ENCODE measurements at regions not wholly inside any gene's neighbourhood (a gene's known extent, or its start where the extent isn't known, plus 50 kb on each side); places are given as distances from the start of the nearest gene placed in this dataset.
A peak's percentile ranks its signal among the peaks of the same experiment; 100 is the strongest.
"Not testable (repeated sequence)": the region's sequence is repeated elsewhere in the genome, so short reads cannot be mapped to it uniquely, and the experiment has no call there.

DNA sequence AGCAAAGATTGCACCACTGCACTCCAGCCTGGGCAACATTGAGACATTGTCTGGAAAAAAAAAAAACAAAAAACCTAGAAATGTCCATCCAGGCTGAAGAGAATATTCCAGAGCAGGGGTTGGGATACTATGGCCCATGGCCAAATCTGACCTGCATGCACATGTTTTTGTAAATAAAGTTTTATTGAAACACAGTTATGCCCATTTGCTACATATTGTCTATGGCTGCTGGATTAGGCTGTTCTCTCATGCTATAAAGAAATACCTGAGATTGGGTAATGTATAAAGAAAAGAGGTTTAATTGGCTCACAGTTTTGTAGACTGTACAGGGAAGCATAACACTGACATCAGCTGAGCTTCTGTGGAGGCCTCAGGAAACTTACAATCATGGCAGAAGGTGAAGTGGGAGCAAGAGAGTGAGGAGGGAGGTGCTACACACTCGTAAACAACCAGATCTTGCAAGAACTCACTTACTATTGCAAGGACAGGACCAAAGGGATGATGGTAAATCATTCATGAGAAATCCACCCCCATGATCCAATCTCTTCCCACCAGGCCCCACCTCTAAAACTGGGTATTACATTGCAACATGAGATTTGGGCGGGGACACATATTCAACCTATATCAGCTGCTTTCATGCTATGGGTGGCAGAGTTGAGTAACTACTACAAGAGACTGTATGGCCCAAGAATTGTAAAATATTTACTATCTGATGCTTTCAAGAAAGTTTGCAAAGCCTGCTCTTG lies 137.8 kb upstream of the ROPN1B start:
- not testable (repeated sequence) for DNase-seq

DNA sequence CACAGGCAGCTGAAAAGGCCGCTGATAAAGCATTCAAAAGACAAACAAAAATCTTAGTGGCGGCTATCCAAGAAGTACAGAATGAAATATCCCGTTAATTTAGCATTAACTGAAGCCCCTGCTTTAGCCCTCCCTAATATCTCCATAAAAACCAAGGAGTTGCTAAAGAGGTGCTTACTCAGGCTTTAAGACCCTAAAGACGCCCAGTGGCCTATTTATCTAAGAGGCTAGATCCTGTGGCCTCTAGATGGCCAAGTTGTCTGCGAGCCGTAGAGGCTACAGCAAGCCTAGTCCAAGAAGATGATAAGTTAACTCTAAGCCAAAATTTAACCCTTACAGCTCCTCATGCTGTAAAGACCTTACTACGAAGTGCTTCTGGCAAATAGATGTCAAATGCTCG lies 133.4 kb upstream of the ROPN1B start:
- DNase-seq, result not testable (repeated sequence)

DNA sequence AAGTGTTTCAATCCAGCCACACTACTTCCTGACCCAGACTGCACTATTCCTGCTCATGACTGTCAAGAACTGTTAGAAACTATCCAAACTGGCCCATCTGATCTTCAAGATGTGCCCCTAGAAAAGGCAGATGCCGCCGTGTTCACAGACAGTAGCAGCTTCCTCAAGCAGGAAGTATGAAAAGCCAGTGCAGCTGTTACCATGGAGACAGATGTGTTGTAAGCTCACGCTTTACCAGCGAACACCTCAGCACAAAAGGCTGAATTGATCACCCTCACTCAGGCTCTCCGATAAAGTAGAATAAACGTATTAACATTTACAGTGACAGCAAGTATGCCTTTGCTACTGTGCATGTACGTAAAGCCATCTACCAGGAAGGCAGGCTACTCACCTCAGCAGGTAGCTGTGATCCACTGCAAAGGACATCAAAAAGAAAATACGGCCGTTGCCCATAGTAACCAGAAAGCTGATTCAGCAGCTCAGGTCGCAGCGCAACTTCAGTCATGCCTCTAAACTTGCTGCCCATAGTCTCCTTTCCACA lies 132.9 kb upstream of the ROPN1B start:
- DNase-seq, result peak; percentile 31

DNA sequence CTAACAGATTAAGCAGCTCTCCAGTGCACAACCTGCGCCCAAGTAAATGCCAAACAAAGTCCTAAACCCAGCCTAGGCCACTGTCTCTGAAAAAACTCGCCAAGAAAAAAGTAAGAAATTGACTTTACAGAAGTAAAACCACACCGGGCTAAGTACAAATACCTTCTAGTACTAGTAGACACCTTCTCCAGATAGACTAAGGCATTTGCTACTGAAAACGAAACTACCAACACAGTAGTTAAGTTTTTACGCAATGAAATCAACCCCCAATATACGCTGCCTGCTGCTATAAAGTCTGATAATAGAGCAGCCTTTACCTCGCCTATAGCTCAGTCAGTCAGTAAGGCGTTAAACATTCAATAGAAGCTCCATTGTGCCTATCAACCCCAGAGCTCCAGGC lies 132.2 kb upstream of the ROPN1B start:
- not testable (repeated sequence) for DNase-seq

DNA sequence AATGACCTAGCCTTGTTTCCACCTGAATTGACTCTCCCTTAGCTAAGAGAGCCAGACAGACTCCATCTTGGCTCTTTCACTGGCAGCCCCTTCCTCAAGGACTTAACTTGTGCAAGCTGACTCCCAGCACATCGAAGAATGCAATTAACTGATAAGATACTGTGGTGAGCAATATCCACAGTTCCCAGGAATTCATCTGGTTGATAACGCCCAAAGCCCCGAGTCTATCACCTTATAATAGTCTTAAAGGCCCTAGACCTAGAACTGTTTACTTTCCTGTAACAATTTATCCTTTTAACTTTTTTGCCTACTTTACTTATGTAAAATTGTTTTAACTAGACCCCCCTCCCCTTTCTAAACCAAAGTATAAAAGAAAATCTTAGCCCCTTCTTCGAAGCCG lies 130.1 kb upstream of the ROPN1B start:
- not testable (repeated sequence) for DNase-seq

DNA sequence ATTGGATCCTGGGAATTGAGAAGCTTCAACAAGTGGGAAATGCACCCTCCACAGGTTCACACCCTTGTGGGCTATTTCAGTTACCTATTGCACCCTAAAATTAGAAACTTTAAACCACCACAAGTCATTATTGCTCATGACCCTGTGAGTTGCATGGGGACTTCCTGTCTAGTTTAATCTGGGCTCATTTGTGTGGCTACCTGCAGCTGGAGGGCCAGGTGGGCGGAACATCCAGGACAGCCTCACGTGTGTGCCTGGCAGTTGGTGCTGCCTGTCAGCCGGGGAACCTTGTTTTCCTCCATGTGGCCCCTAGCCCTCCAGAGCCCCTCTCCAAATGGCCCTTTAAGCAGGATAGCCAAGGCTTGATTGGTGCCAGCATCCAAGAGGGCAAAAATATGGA lies 128.5 kb upstream of the ROPN1B start:
- DNase-seq, result not testable (repeated sequence)

DNA sequence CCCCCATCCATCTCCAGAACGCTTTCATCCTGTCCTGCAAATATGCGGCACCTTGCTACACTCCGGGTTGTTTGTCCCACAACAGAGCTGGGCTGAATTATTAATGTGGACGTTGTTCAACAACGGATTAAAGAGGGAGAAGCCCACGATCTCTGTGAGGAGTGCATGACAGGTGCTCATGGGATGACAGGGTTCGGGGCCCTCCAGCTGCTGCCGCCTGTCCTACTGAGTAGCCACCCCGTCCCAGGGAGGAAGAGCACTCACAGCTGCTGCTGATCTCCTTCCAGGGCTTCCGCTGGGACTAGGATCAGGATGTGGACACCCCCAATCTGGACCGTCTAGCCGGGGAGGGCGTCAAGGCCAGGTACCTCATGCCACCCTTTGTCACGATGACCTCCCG lies 121.0 kb upstream of the ROPN1B start:
- not testable (repeated sequence) for DNase-seq

DNA sequence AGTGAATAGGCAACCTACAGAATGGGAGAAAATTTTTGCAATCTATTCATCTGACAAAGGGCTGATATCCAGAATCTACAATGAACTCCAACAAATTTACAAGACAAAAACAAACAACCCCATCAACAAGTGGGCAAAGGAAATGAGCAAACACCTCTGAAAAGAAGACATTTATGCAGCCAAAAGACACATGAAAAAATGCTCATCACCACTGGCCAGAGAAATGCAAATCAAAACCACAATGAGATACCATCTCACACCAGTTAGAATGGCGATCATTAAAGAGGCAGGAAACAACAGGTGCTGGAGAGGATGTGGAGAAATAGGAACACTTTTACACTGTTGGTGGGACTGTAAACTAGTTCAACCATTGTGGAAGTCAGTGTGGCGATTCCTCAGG lies 114.0 kb upstream of the ROPN1B start:
- not testable (repeated sequence) for DNase-seq

DNA sequence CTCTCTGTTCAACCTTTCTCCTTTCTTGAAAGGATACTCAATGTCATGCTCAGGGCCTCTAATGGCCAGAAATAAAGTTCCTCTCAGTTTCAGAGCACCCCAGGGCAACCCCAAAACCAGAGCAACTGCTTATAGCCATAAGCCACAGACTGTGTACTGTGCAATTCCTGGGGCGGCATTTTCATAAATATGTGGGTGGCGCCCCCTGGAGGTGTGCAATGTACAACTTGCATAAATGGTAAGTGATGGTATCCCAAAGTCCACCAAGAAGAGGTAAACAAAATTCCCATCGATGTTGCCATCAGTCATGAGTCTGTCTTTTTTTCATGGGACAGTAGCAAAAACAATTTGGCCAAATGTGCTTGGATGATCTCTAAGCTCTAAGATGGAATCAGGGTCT lies 108.4 kb upstream of the ROPN1B start:
- DNase-seq, result not testable (repeated sequence)

DNA sequence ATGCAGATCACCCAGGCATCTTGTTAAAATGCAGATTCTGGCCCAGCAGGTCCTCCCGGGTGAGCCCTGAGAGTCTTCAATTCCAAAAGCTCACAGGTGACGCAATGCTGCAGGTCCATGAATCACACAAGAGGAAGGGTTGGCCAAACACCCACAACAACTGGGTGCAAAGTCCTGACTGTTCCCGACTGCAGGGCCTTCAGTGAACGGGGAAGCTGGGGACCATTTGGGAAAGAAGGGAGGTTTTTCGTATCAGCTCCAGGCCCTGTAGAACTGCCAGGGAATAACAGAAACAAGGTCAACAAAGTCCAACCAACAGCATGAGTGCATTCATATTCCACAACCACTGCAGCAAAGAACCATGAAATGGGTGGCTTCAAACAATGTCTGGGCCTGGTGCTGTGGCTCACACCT lies 106.1 kb upstream of the ROPN1B start:
- DNase-seq, result not testable (repeated sequence)

DNA sequence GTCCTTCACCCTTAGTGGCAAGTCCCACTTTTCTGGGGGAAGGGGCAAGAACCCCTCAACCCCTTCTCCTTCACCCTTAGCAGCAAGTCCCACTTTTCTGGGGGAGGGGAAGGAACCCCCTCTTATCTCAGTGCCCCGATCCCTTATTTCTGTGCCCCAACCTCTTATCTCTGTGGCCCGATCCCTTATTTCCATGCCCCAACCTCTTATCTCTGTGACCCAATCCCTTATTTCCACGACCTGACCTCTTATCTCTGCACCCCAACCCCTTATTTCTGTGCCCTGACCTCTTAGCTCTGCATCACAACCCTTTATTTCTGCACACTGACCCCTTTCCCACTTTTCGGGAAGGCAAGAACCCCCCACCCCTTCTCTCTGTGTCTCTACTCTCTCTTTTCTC lies 104.4 kb upstream of the ROPN1B start:
- not testable (repeated sequence) for DNase-seq

DNA sequence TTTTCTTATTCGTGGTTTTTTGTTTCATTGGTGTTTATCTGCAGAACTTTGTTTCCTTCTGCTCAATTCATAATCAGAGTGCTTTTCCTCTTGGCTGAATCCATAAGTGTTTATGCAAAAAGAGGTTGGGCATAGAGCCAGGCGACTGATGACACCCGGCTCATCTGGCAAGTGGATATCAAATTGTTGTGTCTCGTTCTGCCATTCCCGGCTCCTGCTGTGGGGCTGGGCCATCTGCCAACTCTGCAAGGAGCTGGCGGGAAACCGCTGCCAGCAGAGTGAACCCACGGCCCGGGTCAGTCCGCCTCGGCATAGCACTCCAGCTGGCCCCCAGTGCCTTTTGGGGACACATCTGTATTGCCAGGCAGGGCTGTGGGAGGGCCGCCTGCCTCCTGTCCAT lies 83.0 kb upstream of the ROPN1B start:
- peak; percentile 83 for DNase-seq

DNA sequence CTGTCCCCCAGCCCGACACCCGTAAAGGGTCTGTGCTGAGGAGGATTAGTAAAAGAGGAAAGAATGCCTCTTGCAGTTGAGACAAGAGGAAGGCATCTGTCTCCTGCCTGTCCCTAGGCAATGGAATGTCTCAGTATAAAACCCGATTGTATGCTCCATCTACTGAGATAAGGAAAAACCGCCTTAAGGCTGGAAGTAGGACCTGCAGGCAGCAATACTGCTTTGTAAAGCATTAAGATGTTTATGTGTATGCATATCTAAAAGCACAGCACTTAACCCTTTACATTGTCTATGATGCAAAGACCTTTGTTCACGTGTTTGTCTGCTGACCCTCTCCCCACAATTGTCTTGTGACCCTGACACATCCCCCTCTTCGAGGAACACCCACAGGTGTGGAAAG lies 69.8 kb upstream of the ROPN1B start:
- not testable (repeated sequence) for DNase-seq

DNA sequence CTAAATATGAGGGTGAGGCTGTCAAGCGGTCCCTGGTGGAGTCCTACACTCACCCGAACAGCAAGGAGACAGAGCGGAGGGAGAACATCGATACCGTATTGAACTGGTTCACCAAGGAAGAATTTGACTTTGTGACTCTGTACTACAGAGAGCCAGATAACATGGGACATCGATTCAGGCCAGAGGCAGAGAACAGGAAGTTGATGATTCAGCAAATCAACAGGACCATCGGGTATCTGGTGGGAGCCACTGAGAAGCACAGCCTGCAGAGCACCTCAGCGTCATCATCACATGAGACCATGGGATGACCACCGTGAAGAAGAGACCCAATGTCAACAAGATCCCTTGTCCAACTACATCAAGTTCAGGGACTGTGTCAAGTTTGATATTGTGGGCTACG lies 67.5 kb upstream of the ROPN1B start:
- not testable (repeated sequence) for DNase-seq

DNA sequence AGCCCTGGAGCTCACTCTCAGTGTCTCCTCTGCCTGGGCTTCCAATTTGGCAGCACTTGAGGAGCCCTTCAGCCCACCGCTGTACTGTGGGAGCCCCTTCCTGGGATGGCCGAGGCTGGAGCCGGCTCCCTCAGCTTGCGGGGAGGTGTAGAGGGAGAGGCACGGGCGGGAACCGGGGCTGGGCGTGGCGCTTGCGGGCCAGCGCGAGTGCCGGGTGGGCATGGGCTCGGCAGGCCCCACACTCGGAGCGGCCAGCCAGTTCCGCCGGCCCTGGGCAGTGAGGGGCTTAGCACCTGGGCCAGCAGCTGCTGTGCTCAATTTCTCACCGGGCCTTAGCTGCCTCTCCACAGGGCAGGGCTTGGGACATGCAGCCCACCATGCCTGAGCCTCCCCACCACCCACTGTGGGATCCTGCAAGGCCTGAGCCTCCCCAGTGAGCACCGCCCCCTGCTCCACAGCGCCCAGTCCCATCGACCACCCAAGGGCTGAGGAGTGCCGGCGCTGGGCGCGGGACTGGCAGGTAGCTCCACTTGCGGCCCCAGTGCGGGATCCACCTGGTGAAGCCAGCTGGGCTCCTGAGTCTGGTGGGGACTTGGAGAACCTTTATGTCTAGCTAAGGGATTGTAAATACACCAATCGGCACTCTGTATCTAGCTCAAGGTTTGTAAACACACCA lies 65.1 kb upstream of the ROPN1B start:
- DNase-seq, result not testable (repeated sequence)

DNA sequence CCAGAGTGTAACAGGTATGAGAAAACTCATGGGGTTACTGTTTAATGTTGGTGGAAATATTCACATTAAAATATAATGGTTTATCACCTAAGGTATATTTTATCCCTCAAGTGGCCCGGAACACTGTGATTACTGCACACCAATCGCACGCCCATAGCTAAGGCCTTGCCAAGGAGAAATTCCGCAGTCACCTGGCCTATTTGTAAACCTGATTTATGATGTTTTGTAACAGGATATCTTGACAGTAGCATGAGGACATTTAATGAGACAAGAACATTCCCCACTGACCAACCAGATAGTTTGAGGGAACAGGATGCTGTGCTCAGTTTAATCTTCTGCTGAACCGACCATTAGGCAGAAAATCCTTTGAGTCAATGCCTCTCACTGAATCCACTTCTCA lies 61.7 kb upstream of the ROPN1B start:
- DNase-seq, result not testable (repeated sequence)

DNA sequence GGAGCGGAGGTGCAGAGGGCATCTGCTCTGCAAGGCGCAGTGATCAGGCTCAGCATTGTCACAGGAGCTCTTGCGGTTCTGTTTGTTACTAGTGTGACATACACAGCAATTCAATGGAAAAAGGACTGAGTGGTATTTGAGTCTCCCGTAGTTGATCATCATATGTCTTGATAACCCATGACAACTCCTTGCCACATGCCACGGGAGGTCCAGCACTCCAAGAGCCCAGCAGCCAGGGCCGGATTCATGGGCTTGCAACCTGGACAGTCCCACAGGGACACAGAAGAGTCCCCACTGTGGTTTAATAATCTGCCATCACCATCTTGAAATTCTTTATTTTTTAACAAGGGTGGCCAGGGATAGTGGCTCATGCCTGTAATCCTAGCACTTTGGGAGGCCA lies 58.1 kb upstream of the ROPN1B start:
- not testable (repeated sequence) for DNase-seq

DNA sequence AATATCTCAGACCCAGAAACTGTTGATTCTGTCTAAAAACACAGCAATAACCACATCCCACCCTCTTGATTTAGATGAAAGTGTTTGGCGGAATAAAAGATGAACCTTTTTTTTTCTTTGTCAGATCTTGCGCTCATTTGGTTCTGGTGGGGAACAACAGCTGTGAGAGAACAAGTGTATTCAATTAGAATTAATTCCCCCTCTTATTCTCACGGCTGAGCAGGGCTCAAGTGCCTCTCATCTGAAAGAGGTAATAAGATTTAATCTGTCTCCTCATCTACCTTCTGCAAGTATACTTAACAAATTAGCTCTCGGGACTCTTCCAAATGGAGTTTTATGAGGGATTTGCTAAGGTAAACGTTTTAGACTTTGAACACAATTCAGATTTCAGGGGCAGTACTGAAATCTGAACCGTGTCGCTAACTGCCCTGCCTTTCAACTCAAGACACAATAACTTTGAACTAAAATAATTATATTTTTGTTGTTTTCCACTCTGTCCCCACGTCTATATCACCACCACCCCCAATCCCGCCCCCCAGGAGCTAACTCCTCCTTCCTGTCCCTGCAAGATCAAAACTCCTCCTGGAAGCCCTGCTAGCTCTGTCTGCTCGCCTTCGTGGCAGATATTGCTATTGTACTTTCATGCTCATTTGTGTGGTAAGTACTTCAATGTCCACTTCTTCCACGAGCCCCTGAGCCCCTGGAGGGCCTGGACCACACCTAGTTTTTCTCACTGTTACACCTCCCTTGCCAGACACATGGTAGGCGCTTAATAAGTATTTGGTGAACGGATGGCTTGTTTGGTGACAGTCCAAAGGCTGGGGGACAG lies 54.2 kb upstream of the ROPN1B start:
- peak; percentile 47 for DNase-seq

DNA sequence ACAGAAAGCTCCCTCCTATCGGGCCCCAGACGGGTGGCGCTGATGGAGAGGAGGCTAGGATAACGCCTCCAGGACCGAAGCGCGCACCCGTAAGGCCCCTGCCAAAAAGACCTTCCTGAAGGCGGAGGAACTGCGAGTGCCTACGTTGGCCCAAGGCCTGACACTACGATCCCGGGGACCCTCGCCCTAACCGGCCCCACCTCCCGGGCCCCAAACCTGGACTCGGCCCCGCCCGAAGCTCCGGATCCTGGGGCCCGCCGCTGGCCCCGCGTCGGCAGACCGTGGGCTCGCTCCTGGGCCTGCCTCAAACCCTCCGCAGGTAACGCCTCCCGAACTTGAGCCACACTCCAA lies 53.6 kb upstream of the ROPN1B start:
- DNase-seq, result peak; percentile 16

DNA sequence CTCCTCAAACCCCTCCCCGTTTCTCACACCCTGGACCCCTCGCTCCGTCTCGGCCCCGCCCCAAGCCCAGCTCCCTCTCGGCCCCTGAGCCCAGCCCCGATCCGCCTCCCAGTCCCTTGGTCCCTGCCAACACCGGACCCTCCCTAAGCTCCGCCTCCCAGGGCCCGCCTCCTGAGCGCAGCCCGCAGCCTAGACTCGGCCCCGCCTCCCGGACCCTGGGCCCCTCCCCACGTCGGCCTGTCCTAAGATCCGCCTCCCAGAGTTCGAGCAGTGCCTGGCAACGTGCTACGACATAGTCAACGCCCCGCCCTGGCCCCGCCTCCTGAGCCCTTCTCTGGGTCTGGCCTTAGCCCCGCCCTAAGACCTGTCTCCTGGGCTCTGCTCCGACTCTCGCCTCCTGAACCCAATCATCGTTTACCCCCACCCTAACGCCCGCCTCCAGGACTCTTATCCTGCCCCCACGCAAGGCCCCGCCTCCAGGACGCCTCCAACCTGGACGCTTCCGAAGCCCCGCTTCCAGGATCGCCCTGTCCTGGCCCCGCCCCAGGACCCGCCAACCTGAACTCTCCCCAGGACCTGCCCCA lies 53.1 kb upstream of the ROPN1B start:
- DNase-seq, result peak; percentile 99

DNA sequence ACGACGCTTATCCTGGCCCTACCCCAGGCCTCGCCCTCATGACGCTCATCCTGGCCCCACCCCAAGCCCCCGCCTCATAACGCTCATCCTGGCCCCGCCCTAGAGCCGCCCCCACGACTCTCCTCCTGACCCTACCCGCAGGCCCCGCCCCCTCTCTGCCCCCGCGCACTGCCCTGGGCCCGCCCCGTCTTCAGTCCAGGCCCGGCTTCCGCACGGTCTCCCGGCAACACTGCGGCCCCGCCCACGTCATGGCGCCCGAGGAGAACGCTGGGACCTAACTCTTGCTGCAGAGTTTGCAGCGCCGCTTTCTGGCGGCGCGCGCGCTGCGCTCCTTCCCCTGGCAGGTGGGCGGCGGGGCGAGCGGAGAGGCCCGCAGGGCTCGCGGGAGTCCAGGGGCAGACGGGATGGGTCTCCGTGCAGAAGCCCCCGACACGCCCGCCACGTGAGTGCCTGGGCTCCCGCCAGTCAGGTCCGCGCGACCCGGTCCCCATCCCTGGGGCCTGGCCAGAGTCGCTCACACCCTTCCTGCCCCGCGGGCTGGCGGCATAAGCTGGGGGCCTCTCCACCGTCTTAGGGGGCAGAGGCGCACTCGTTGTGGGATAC lies 52.5 kb upstream of the ROPN1B start:
- peak; percentile 96 for DNase-seq

DNA sequence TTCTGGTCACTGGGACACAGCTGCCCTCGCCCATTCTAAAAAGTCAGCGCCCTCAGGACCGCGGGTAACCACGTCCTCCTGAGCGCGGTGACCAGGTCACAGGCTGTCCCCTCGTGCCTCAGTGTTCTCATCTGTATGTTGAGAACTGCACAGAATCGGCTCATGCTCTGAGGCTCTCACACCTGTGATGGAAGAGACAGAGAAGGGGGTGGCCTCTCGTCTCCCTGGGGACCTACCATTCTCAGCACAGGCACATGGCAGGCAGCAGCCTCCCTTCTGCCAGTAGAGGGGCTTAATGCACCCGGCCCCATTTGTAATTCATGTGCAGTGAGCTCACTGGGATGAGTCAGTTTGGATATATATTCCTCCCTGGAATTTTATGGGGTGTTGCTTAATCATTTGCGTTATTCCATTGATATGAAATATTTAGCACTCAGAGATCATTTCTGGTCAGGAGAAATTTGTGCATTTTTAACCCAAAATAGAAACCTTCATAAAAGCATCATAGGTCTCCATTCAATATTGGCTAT lies 51.9 kb upstream of the ROPN1B start:
- DNase-seq, result peak; percentile 85
